ENCODE measurements at regions not wholly inside any gene's neighbourhood (a gene's known extent, or its start where the extent isn't known, plus 50 kb on each side); places are given as distances from the start of the nearest gene placed in this dataset.

- no peak overlapping the region for H3K4me3 Mint-ChIP-seq
- DNase-seq: no peak
- no peaks in the 10 kb centered on the region for H3K9me3 Mint-ChIP-seq
- H3K27me3 Mint-ChIP-seq: peaks cover 12% of the 10 kb centered on the region
- CTCF ChIA-PET: interaction anchor here (0.5 to 1.1 kb wide), 2 partner anchors 61 to 285 kb away, joined by 3 to 6 read pairs; no protein-coding TSS in a partner anchor
- H3K4me1 Mint-ChIP-seq: no peaks in the 10 kb centered on the region
- no peak overlapping the region for H3K27ac Mint-ChIP-seq
- no peaks in the 10 kb centered on the region for H3K36me3 Mint-ChIP-seq
Measured at GRCh38 chr6:170232186-170233002, 58.5 kb downstream of the DLL1 start.

DNA sequence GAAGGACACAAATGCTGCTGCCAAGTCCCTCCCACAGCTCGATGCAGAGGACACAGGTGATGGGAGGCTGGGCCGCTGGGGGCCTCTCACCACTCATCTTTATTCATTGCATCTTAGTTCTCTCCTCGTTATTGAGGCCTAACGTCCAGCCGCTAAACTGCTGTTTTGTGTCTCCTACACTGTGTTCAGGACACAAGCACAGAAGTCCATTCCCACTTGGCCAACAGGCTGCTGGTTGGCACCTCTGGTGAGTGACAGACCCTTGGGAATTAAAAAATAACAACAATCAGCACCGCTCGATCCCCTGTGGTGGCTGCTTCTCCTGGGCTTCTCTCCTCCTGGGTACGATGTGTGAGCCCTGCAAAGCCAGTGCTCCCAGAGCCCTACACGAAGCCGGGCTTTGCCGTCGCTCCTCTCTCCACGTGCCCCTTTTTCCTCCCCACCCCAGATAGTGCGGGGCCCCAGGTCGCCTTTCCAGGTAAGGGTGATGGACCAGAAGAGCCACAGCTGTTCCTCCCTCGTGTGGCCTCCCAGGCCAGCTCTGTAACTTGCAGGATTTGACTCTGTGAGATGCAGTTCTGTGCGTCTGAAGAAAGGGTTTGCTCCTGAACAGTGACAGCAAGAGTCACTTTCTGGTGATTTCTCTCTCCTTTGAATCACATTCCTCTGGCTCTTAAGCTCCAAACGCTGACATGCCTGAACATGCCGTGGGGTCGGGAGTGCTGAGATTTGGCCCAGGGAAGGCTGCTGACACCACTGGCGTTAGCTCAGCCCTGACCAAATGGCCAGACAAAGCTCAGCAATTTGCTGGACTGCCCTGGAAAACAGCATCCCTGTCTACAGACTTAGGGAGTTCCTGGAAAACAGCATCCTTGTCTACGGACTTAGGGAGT lies 59.3 kb downstream of the DLL1 start:
- Mint-ChIP-seq H3K4me1 (no peaks in the 10 kb centered on the region), H3K27ac (no peak overlapping the region), H3K9me3 (no peaks in the 10 kb centered on the region), H3K27me3 (peaks cover 12% of the 10 kb centered on the region), H3K36me3 (no peaks in the 10 kb centered on the region), H3K4me3 (no peak overlapping the region)
- CTCF ChIA-PET: interaction anchor here (1.1 kb wide), 1 partner anchor 286 kb away, joined by 3 read pairs; no protein-coding TSS in a partner anchor
- no peak for DNase-seq

DNA sequence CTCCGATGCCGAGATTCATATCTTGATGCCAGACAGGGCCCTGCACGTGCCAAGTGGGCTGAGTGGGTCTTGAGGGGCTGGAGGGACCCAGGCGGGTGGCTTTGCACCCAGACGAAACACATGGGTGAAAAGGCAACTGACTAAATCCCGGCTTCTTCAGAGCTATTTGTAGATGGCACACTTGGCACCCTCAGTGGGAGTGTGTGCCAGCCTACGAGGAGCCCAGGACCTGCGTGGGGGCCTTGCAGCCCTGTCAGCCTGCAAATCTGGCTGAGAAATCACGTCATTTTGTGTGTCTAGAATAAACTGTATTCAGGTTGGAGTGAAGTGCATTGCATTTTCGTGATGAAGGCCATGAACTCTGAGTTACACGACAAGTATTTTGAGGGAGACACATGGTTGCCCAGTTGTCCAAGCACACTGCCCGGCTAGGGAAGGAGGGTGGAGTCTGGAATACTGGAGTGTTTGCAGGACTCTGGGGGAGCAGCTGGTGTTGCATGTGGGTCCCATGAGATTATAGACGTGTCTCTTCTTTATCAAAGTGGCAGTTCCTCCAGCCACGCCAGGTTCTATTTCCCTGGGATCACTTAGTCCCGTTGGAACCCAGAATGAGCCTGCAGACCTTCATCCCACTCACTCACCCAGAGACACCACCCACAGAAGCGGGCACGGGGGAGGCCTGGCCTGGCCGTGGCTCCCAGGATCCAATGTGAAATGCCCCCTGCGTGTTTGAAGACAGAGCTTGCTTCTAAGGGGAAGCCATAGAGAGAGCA lies 60.2 kb downstream of the DLL1 start:
- CTCF ChIA-PET: no interaction called here
- DNase-seq: no peak
- H3K36me3 Mint-ChIP-seq: no peaks in the 10 kb centered on the region
- no peaks in the 10 kb centered on the region for H3K4me1 Mint-ChIP-seq
- no peak overlapping the region for H3K27ac Mint-ChIP-seq
- H3K4me3 Mint-ChIP-seq: no peak overlapping the region
- peaks cover 6% of the 10 kb centered on the region for H3K27me3 Mint-ChIP-seq
- no peaks in the 10 kb centered on the region for H3K9me3 Mint-ChIP-seq

DNA sequence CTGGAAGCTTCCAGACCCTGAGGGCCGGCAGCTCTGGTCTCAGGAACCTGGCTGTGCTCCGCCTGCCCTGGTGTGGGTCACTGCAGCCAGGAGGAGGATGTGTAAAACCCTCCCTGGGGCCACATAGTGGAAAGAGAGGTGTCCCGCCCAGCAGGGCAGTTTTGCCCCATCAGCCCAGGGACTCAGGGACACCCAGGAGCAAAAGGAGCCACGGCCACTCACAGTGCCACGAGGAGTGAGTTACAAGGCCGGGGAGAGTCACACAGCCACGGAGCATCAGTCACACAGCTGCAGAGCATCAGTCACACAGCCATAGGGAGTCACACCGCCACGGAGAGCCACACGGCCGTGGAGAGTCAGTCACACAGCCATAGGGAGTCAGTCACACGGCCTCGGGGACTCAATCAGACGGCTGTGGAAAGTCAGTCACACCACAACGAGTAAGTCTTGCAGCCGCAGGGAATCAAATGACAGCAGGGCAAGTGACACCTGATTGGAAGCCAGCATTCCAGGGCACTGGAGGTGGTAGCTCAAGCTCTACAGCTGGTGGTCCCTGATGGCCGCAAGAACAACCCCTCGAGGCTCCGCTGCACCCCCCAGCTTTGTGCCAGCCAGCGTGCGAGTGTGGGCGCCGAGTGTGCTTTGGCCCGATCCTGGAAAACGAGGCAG lies 60.9 kb downstream of the DLL1 start:
- no peak overlapping the region for H3K27ac Mint-ChIP-seq
- no peaks in the 10 kb centered on the region for H3K4me1 Mint-ChIP-seq
- CTCF ChIA-PET: no interaction called here

GRCh38 chr6:170229396-170229795 lies 61.5 kb downstream of the DLL1 start:
- H3K9me3 Mint-ChIP-seq: no peaks in the 10 kb centered on the region
- no peak overlapping the region for H3K27ac Mint-ChIP-seq
- no peak for DNase-seq
- no peaks in the 10 kb centered on the region for H3K4me1 Mint-ChIP-seq
- H3K4me3 Mint-ChIP-seq: no peak overlapping the region
- peaks cover 8% of the 10 kb centered on the region for H3K27me3 Mint-ChIP-seq
- H3K36me3 Mint-ChIP-seq: no peaks in the 10 kb centered on the region
- CTCF ChIA-PET: no interaction called here

More for the DNA sequence above, 60.9 kb downstream of the DLL1 start:
- Mint-ChIP-seq H3K27me3 (peaks cover 5% of the 10 kb centered on the region), H3K36me3 (no peaks in the 10 kb centered on the region), H3K4me3 (no peak overlapping the region), H3K9me3 (no peaks in the 10 kb centered on the region)
- DNase-seq: no peak

- CTCF ChIA-PET: no interaction called here
- Mint-ChIP-seq H3K27ac (no peak overlapping the region), H3K27me3 (peaks cover 8% of the 10 kb centered on the region), H3K4me3 (no peak overlapping the region), H3K4me1 (no peaks in the 10 kb centered on the region), H3K36me3 (no peaks in the 10 kb centered on the region), H3K9me3 (no peaks in the 10 kb centered on the region)
- no peak for DNase-seq
Measured at GRCh38 chr6:170228946-170229310, 62.0 kb downstream of the DLL1 start.

DNA sequence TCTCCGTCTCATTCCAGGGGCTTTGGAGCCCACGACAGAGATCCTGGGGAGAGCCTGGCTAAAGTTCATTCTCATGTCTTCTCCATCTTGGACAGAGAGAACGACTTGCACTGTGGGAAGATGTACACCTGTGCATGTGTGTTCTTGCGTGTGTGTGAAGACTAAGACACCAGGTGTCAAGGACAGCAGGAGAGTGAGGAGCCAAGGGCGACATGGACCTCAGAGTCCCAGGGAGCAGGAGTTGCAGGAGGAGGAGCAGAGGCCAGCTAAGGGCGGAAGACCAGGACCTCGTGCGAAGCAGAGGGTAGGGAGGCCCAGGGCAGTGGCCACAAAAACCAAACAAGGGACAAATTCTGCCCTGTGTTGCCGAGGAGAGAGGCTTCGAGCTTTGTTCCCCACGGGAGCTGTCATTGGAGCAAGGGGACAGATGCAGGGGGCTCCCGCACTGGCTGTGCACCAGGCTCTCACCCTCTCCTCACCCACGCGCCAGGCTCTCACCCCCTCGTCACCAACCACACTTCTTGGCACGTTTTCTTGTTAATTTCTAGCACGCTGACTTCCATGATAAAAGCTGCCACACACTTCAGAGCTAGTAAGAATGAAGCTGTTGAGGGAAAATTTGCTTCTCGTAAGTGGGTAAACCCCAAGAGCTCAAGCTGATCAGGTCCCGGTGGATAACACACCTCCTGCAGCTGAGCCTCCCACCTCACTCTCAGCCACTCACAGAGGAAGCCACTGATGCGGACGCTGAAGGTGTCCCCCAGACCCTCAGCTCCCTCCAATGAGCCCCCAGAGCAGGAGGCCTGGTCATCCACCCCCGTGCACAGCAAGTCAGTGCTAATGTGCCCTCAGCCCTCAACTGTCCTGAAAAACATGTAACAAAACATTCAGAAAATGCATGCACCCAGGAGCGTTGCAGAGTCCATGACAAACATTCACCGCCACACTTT lies 62.6 kb downstream of the DLL1 start:
- no peak overlapping the region for H3K4me3 Mint-ChIP-seq
- no peaks in the 10 kb centered on the region for H3K36me3 Mint-ChIP-seq
- H3K27me3 Mint-ChIP-seq: peaks cover 4% of the 10 kb centered on the region
- H3K9me3 Mint-ChIP-seq: no peaks in the 10 kb centered on the region
- CTCF ChIA-PET: no interaction called here
- peaks cover 3% of the 10 kb centered on the region for H3K4me1 Mint-ChIP-seq
- H3K27ac Mint-ChIP-seq: no peak overlapping the region
- no peak for DNase-seq

DNA sequence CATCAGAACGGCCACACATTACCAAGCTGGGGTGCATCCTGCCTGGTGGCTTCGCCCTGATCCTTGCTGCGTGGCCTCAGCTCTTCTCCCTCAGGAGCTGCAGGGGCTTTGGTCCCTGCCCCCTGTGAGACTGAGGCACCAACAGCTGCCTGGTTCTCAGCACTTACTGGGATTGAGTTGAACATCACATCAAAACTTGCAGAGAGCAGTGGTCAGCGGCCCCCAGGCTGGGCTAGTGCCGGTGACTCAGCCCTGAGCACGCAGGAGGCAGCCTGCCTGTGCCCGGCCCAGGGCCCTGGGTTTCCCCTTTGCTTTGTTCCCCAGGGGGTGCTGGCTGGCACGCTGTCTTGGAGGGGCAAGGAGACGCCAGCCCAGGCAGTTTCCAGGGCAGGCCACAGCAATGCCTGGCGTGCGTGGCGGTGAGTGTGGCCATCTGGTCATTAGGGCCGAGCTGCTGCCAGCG lies 63.3 kb downstream of the DLL1 start:
- Mint-ChIP-seq H3K4me3 (no peak overlapping the region), H3K4me1 (peaks cover 10% of the 10 kb centered on the region), H3K9me3 (no peaks in the 10 kb centered on the region), H3K27ac (no peak overlapping the region), H3K36me3 (no peaks in the 10 kb centered on the region), H3K27me3 (peaks cover 5% of the 10 kb centered on the region)
- CTCF ChIA-PET: no interaction called here
- DNase-seq: no peak

DNA sequence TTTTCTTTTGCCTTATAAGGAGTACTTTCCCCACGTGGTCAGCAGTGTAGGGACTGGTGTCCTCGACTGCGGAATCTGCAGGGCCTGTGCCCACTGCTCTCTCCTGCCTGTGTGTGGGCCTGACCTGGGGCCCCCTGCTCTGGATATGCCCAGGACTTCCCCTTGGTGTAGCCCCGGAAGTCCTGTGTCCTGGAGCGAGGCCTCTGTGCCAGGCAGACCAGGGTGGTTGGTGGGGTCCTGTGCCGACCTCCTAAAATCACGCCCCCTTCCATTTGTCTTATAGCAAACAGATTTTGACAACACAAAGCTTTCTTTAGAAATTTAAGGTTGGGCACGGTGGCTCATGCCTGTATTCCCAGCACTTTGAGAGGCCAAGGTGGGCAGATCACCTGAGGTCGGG lies 64.2 kb downstream of the DLL1 start:
- H3K9me3 Mint-ChIP-seq: no peaks in the 10 kb centered on the region
- CTCF ChIA-PET: no interaction called here
- H3K27ac Mint-ChIP-seq: no peak overlapping the region
- H3K27me3 Mint-ChIP-seq: peaks cover 11% of the 10 kb centered on the region
- H3K4me1 Mint-ChIP-seq: peaks cover 15% of the 10 kb centered on the region
- peak; percentile 3 for DNase-seq
- no peak overlapping the region for H3K4me3 Mint-ChIP-seq
- H3K36me3 Mint-ChIP-seq: no peaks in the 10 kb centered on the region

DNA sequence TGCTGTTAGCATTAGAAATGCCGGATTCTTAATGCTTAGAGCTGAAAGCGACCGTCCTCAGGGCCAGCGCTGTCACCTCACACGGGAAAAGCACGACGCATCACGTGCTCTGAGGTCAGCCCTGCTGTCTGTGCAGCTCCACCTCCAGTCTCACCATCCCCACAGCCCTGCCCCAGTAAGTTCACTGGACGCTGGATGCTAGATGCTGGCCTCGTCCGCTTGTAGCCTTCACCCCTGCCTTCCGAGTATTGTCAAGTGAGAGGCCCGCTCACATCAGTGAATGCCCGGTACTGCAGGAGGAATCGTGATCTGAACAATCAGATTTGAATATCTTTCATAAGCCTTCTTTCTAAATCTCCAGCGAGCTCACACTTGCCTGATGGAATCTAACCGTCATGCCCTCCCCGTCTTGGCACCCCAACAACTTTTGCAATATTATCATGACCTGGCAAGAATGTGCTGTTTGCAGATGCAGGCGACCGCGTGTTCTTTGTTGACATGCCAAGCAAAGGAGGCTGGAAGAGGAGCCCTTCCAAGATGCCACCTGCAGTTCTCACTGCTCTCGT lies 64.9 kb downstream of the DLL1 start:
- peaks cover 15% of the 10 kb centered on the region for H3K4me1 Mint-ChIP-seq
- no peaks in the 10 kb centered on the region for H3K9me3 Mint-ChIP-seq
- DNase-seq: peak; percentile 15
- H3K27ac Mint-ChIP-seq: peak overlapping the region; percentile 33
- CTCF ChIA-PET: no interaction called here
- H3K4me3 Mint-ChIP-seq: no peak overlapping the region
- H3K27me3 Mint-ChIP-seq: peaks cover 15% of the 10 kb centered on the region
- H3K36me3 Mint-ChIP-seq: no peaks in the 10 kb centered on the region

DNA sequence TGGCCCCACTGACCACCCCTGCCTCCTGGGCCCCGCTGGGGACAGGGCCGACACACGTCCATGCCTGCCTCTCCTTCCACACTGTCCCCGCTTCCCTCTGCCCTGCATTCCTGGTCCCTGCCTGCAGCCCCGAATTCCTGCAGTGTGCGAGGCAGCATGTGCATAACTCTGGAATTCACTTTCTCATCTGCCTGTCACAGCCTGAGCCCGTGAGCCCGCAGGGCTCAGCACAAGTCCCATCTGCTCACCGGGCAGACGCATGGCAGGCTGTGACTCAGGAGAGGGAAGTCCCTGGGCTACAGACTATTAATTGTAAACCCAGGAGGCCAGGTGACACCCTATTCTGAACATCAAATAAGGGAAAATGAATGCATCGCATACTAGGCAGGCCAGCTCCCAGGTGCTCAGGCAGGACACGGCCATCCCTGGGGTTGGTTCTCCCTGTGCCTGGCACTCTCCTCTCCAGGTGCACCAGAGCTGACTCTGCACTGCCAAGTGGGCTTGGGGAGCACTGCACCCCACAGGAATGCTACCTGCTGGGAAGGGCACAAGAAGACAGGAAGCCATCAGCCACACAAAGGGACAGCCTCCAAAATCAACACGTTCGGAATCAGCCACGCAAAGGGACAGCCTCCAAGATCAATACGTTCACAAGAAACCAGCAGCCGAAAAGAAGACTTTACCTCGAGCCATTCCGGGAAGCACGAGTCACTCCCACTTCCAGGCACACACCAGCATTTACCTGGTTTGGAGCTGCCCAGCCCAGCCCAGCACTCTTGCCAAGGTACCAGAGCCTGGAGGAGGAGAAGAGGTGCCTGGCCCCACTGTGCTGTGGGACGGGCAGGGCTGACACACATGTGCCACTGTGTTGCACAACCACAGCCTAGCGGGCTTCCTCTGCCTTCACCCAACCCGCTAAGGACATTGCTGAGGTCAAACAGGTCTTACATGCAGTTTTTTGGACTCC lies 65.9 kb downstream of the DLL1 start:
- Mint-ChIP-seq H3K27ac (peak overlapping the region; percentile 75), H3K4me3 (no peak overlapping the region), H3K27me3 (peaks cover 15% of the 10 kb centered on the region), H3K9me3 (no peaks in the 10 kb centered on the region), H3K4me1 (peaks cover 15% of the 10 kb centered on the region), H3K36me3 (no peaks in the 10 kb centered on the region)
- DNase-seq: peak; percentile 7
- CTCF ChIA-PET: no interaction called here
